DOHH2 (cell line): ENCODE measurements at regions not wholly inside any gene's neighbourhood (a gene's known extent, or its start where the extent isn't known, plus 50 kb on each side); places are given as distances from the start of the nearest gene placed in this dataset.

Experiments
- CTCF ChIP-seq: fragments of 200-600 bp; sonication (generic); IDR thresholded peaks from one replicate; pipeline ENCODE4 v1.5.1; 2014; ENCODE audit warnings: antibody characterized with exemption, mild to moderate bottlenecking, low read depth, low read length; ENCODE audit not compliant: poor library complexity, severe bottlenecking
- EZH2phosphoT487 ChIP-seq: fragments of 200-600 bp; sonication (generic); IDR thresholded peaks from 2 replicates; pipeline ENCODE4 v1.6.1; 2017; ENCODE audit warnings: borderline replicate concordance, mild to moderate bottlenecking, antibody characterized with exemption, low read length, moderate library complexity, mixed read lengths

GRCh38 chr4:32477518-32477917, 1757.3 kb downstream of the PCDH7 start:
- TF ChIP-seq CTCF, result no peak
- TF ChIP-seq EZH2phosphoT487, result no peak
